OCI-M1 (cell line): ENCODE measurements at regions not wholly inside any gene's neighbourhood (a gene's known extent, or its start where the extent isn't known, plus 50 kb on each side); places are given as distances from the start of the nearest gene placed in this dataset.

Experiments
- DNase-seq: peaks from one replicate; lab custom pipeline; 2025; lab: John Stamatoyannopoulos, UW

DNA sequence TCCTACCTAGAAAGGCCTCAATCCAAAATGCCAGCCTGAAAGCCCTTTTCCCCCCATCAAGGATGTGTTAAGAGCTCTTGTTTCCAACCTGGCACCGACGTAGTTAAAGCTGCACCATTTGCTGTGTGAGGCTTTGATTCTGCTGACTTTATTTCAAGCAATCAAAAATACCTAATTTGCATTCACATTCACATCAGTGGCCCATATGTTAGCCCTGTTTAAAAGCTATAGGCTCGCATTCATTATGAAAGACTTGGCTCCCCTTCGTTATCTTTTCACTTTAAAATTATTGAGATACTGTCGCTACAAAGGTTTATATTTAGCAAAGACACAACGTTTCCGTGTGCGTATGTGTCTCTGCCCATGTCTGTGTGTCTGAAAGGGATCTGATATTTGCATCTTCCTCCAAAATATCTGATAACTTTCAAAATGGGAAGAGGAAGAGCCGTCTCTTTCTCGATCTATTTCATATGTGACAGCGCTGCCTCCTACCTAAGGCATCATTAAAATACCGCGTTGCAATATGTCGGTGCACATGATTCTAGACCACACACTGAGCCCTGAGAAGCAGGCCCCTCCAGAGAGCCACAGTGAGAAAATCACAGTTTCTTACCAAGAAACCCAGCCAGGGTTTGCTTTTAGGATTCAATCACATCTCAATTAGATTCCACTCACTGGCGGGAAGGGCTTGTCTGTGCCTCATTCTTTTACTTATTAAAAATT, 57.1 kb upstream of the ITPRID1 start:
- DNase-seq = no peak

DNA sequence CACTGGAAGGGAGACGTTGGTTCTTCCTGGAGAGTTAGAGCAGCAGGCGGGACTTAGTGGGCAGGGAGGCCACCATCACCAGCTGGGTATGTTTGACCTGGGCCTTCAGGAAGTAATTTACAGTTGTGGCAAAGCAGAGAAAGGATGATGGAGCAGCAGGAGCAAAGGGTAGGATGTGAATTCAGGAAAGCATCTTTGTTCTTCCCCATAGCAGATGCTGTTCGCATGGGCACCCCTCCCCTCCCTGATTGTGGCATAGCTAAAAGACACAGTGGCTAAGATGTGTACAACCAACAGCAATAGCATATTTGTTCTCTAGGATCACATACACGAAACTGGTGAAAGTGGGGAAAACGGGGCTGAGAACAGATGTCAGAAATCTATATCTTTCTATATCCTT, 56.3 kb upstream of the ITPRID1 start:
- DNase-seq = no peak

DNA sequence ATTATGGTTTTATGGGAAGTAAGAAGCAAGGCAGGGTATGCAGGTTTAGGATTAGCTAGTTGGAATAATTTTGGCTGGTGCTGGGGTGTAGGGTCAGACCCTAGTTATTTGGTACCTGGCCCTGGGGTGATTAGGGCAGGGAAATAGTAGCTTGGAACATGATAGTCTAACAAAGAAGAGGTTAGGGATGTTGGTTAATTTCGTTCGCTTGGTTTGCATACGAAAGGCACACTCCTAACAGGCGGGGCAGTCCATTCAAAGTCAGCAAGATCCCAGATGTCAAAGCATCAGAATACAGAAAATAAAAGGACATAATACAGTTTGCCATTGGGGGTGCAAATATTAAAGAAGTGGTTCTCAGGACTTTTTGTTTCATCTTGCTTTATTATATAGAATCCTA, 55.7 kb upstream of the ITPRID1 start:
- no peak for DNase-seq

DNA sequence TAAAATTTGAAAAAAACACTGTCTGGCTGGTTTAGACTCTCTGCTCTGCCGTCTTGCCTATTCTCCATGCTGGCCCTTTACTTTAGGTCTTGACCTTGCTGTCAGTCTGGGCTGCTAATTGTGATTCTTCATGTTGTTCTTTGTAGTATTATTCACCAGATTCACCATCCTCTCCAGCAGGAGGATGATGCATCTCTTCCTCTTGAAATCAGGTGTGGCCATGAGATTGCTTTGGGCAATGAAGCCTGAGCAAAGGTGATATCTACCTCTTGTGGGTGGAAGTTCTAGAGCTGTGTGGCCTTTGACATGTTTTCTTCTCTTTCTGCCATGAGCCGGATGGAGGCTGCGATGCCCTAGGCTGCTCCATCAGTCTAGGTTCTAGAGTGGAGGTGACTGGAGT, 51.3 kb upstream of the ITPRID1 start:
- DNase-seq = no peak
